HCT116 (cell line): ENCODE measurements at regions not wholly inside any gene's neighbourhood (a gene's known extent, or its start where the extent isn't known, plus 50 kb on each side); places are given as distances from the start of the nearest gene placed in this dataset.

Experiments used
- ATAC-seq: fragments of 200-7000 bp; cut with Tn5 transposase; 2 replicates; pipeline ENCODE4 v1.9.1; 2020; ENCODE audit warnings: mild to moderate bottlenecking, moderate library complexity
- BruUV-seq: library from RNA; stranded (reverse); fragments of 400-500 nt; replicated peaks from 2 replicates; lab custom pipeline; 2021; lab: Mats Ljungman, UMichigan
- CTCF ChIA-PET: fragments of 300-600 bp; sonication (Branson Sonifier 250); formaldehyde crosslinking; loops from one replicate; lab custom pipeline; 2021; ENCODE audit warnings: antibody characterized with exemption; lab: Charles Lee
- POLR2A ChIA-PET: fragments of 300-600, 350-600 bp; sonication (Branson Sonifier 250); formaldehyde crosslinking; loops from one replicate; lab custom pipeline; 2021; ENCODE audit warnings: antibody characterized with exemption; lab: Charles Lee
- RAD21 ChIA-PET, 2 experiments: fragments of 300-600 bp; sonication (Branson Sonifier 250); formaldehyde crosslinking; loops; one replicate each; lab custom pipeline; 2023; ENCODE audit warnings: low total read pairs in 2 of 2; ENCODE audit not compliant: uncharacterized antibody in 2 of 2, unreplicated experiment in 2 of 2, low non-redundant PET in 1 of 2; lab: Charles Lee
- DNase-seq: peaks from one replicate; pipeline ENCODE4 v3.0.0-alpha.2; 2010; ENCODE audit warnings: low read depth, low spot score
- H2AFZ ChIP-seq: fragments of 200-600 bp; shearing (Covaris generic), sonication (generic); 2 replicates; pipeline ENCODE4 v1.6.1; 2017; ENCODE audit warnings: low read depth, mixed run types, mixed read lengths, antibody characterized with exemption, low read length; ENCODE audit not compliant: poor library complexity, severe bottlenecking
- H3K27ac ChIP-seq: 2 replicates; pipeline ENCODE4 v1.5.1; 2012; ENCODE audit warnings: low read depth, low read length
- H3K27me3 ChIP-seq: fragments of 200-600 bp; sonication (generic); 2 replicates; pipeline ENCODE4 v1.6.1; 2016; ENCODE audit warnings: mixed run types, low read length, mixed read lengths; ENCODE audit not compliant: insufficient read depth
- H3K36me3 ChIP-seq, 2 experiments: fragments of 200-500 bp in 1 of 2; fragments of 200-600 bp in 1 of 2; sonication (Bioruptor generic) in 1 of 2; sonication (generic) in 1 of 2; 2 replicates each; pipeline versions ENCODE4 v1.5.1 to v1.6.1; 2014 to 2016; ENCODE audit warnings: low read length in 2 of 2, inconsistent platforms in 1 of 2, mixed read lengths in 1 of 2, mixed run types in 1 of 2; ENCODE audit not compliant: insufficient read depth in 2 of 2, control insufficient read depth in 1 of 2
- H3K4me1 ChIP-seq, 2 experiments: fragments of 200-600 bp in 1 of 2; sonication (generic) in 1 of 2; 2 replicates each; pipeline versions ENCODE4 v1.5.1 to v1.6.1; 2012 to 2017; ENCODE audit warnings: low read length in 2 of 2, inconsistent platforms in 1 of 2, mild to moderate bottlenecking in 1 of 2, mixed read lengths in 1 of 2, mixed run types in 1 of 2, moderate library complexity in 1 of 2; ENCODE audit not compliant: insufficient read depth in 2 of 2, control insufficient read depth in 1 of 2
- H3K4me2 ChIP-seq: fragments of 200-600 bp; sonication (generic); 2 replicates; pipeline ENCODE4 v1.6.1; 2017; ENCODE audit warnings: mixed run types, low read length, mixed read lengths
- H3K4me3 ChIP-seq, 2 experiments: fragments of 200-600 bp in 1 of 2; sonication (generic) in 1 of 2; replicated peaks in 1 of 2; 2 replicates each; pipeline ENCODE4 v1.5.1; 2011 to 2016; ENCODE audit warnings: low read length in 2 of 2, control low read depth in 1 of 2, low read depth in 1 of 2, mild to moderate bottlenecking in 1 of 2, mixed read lengths in 1 of 2, mixed run types in 1 of 2
- H3K79me2 ChIP-seq: fragments of 200-600 bp; sonication (generic); 2 replicates; pipeline ENCODE4 v1.6.1; 2017; ENCODE audit warnings: mild to moderate bottlenecking, mixed run types, low read length, moderate library complexity, mixed read lengths; ENCODE audit not compliant: insufficient read depth
- H3K9ac ChIP-seq: fragments of 200-600 bp; sonication (generic); 2 replicates; pipeline ENCODE4 v1.6.1; 2016; ENCODE audit warnings: low read length, mixed read lengths
- H3K9me2 ChIP-seq: fragments of 200-600 bp; sonication (generic), shearing (Covaris generic); 2 replicates; pipeline ENCODE4 v1.6.1; 2017; ENCODE audit warnings: mixed run types, mild to moderate bottlenecking, moderate library complexity; ENCODE audit not compliant: insufficient read depth
- H3K9me3 ChIP-seq, 2 experiments: fragments of 200-500 bp in 1 of 2; fragments of 200-600 bp in 1 of 2; sonication (Bioruptor generic) in 1 of 2; sonication (generic) in 1 of 2; 2 replicates each; pipeline ENCODE4 v1.6.1; 2014 to 2017; ENCODE audit warnings: low read length in 2 of 2, mixed read lengths in 2 of 2, inconsistent platforms in 1 of 2, low read depth in 1 of 2, mild to moderate bottlenecking in 1 of 2, mixed run types in 1 of 2, moderate library complexity in 1 of 2; ENCODE audit not compliant: control insufficient read depth in 1 of 2, insufficient read depth in 1 of 2
- H4K20me1 ChIP-seq: fragments of 200-600 bp; sonication (generic), shearing (Covaris generic); 2 replicates; pipeline ENCODE4 v1.6.1; 2017; ENCODE audit warnings: mixed run types, mild to moderate bottlenecking, moderate library complexity; ENCODE audit not compliant: insufficient read depth
- ATF3 ChIP-seq: IDR thresholded peaks from 2 replicates; pipeline ENCODE4 v1.6.1; 2012
- CBX3 ChIP-seq: IDR thresholded peaks from 2 replicates; pipeline ENCODE4 v1.6.1; 2012; ENCODE audit warnings: low read depth
- CEBPB ChIP-seq: IDR thresholded peaks from 2 replicates; pipeline ENCODE4 v1.6.1; 2012; ENCODE audit warnings: low read depth
- CTCF ChIP-seq, 3 experiments: fragments of 200-600 bp in 1 of 3; sonication (generic) in 1 of 3; IDR thresholded peaks in 2 of 3; conservative IDR thresholded peaks in 1 of 3; 2 replicates each; pipeline ENCODE4 v1.5.1; 2012 to 2017; ENCODE audit warnings: low read depth in 2 of 3, low read length in 2 of 3, antibody characterized with exemption in 1 of 3, borderline replicate concordance in 1 of 3, control low read depth in 1 of 3, mild to moderate bottlenecking in 1 of 3, mixed read lengths in 1 of 3, mixed run types in 1 of 3, moderate library complexity in 1 of 3; ENCODE audit not compliant: insufficient read depth in 1 of 3
- EGR1 ChIP-seq: IDR thresholded peaks from 2 replicates; pipeline ENCODE4 v1.6.1; 2012; ENCODE audit warnings: low read depth
- ELF1 ChIP-seq: IDR thresholded peaks from 2 replicates; pipeline ENCODE4 v1.6.1; 2012; ENCODE audit warnings: low read depth, borderline replicate concordance
- EZH2 ChIP-seq: fragments of 200-600 bp; sonication (generic); IDR thresholded peaks from 2 replicates; pipeline ENCODE4 v1.6.1; 2017; ENCODE audit warnings: antibody characterized with exemption, mixed run types
- EZH2phosphoT487 ChIP-seq: fragments of 200-600 bp; IDR thresholded peaks from 2 replicates; pipeline ENCODE4 v1.6.1; 2018; ENCODE audit warnings: antibody characterized with exemption, borderline replicate concordance
- FOSL1 ChIP-seq: IDR thresholded peaks from 2 replicates; pipeline ENCODE4 v1.6.1; 2012; ENCODE audit warnings: low read depth
- JUND ChIP-seq: IDR thresholded peaks from 2 replicates; pipeline ENCODE4 v1.6.1; 2012
- MAX ChIP-seq: IDR thresholded peaks from 2 replicates; pipeline ENCODE4 v1.6.1; 2012
- POLR2A ChIP-seq: IDR thresholded peaks from 2 replicates; pipeline ENCODE4 v1.7.0; 2011; ENCODE audit warnings: borderline replicate concordance; ENCODE audit not compliant: insufficient read depth, insufficient read length; ENCODE audit errors: extremely low read depth
- POLR2AphosphoS5 ChIP-seq: IDR thresholded peaks from 2 replicates; pipeline ENCODE4 v1.6.1; 2011; ENCODE audit warnings: mild to moderate bottlenecking, low read depth, low read length, moderate library complexity
- RAD21 ChIP-seq: IDR thresholded peaks from 2 replicates; pipeline ENCODE4 v1.6.1; 2012; ENCODE audit warnings: low read depth, mild to moderate bottlenecking
- SIN3A ChIP-seq: IDR thresholded peaks from 2 replicates; pipeline ENCODE4 v1.6.1; 2012; ENCODE audit warnings: low read depth
- SP1 ChIP-seq: IDR thresholded peaks from 2 replicates; pipeline ENCODE4 v1.6.1; 2012; ENCODE audit warnings: low read depth
- SRF ChIP-seq: IDR thresholded peaks from 2 replicates; pipeline ENCODE4 v1.6.1; 2012; ENCODE audit warnings: low read depth
- YY1 ChIP-seq: IDR thresholded peaks from 2 replicates; pipeline ENCODE4 v1.6.1; 2011; ENCODE audit warnings: low read length, low read depth, moderate library complexity, mild to moderate bottlenecking; ENCODE audit not compliant: insufficient replicate concordance; ENCODE audit errors: extremely low read depth
- ZNF274 ChIP-seq: fragments of 200-500 bp; sonication (Bioruptor generic); IDR thresholded peaks from 2 replicates; pipeline ENCODE4 v1.6.1; 2014; ENCODE audit warnings: mild to moderate bottlenecking, low read depth, low read length, inconsistent platforms
- intact Hi-C: fragments of 100-400 bp; cut with micrococcal nuclease; formaldehyde crosslinking; loops from 2 replicates; pipeline ENCODE4 v1.10.0; 2022
- TF ChIP-seq, protein P1 (sequence below): IDR thresholded peaks from 2 replicates; pipeline ENCODE4 v1.6.1; 2011; ENCODE audit warnings: mild to moderate bottlenecking, low read length, moderate library complexity; ENCODE audit not compliant: insufficient replicate concordance; ENCODE audit errors: extremely low read depth

- no peaks in the 10 kb centered on the region for H3K36me3 ChIP-seq
- H3K27ac ChIP-seq, result no peak overlapping the region
- H3K4me1 ChIP-seq, result no peaks in the 10 kb centered on the region
- no peak overlapping the region for H2AFZ ChIP-seq
- H3K4me3 ChIP-seq, result no peak overlapping the region
- no peaks in the 10 kb centered on the region for H3K9me2 ChIP-seq
- no peaks in the 10 kb centered on the region for H4K20me1 ChIP-seq
- BruUV-seq, result no TSS peak
- no peak overlapping the region for H3K9ac ChIP-seq
- no peaks in the 10 kb centered on the region for H3K27me3 ChIP-seq
- ATAC-seq, result no peak
- CTCF ChIA-PET, result no interaction called here
- POLR2A ChIA-PET, result no interaction called here
- TF ChIP-seq FOSL1, result no peak
- TF ChIP-seq POLR2A, result no peak
- no peak for TF ChIP-seq POLR2AphosphoS5
- TF ChIP-seq, protein P1, sequence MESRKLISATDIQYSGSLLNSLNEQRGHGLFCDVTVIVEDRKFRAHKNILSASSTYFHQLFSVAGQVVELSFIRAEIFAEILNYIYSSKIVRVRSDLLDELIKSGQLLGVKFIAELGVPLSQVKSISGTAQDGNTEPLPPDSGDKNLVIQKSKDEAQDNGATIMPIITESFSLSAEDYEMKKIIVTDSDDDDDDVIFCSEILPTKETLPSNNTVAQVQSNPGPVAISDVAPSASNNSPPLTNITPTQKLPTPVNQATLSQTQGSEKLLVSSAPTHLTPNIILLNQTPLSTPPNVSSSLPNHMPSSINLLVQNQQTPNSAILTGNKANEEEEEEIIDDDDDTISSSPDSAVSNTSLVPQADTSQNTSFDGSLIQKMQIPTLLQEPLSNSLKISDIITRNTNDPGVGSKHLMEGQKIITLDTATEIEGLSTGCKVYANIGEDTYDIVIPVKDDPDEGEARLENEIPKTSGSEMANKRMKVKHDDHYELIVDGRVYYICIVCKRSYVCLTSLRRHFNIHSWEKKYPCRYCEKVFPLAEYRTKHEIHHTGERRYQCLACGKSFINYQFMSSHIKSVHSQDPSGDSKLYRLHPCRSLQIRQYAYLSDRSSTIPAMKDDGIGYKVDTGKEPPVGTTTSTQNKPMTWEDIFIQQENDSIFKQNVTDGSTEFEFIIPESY, result no peak
- TF ChIP-seq YY1, result no peak
- no peak for TF ChIP-seq CBX3
- no peak for TF ChIP-seq SRF
- TF ChIP-seq SP1, result no peak
- no peak for TF ChIP-seq CTCF (IDR thresholded peaks at IDR 0.05 in 2 of 3, conservative IDR thresholded peaks at IDR 0.05 in 1 of 3; ENCODE audit: borderline replicate concordance in 1 of 3, insufficient read depth in 1 of 3, low read depth in 2 of 3, low read length in 2 of 3)
- no peak for TF ChIP-seq CEBPB
- no peak for TF ChIP-seq ELF1
- no peak for TF ChIP-seq ATF3
- no peak for TF ChIP-seq EGR1
- no peak for TF ChIP-seq EZH2phosphoT487
- no peak for TF ChIP-seq JUND
- TF ChIP-seq EZH2, result no peak
- TF ChIP-seq ZNF274, result no peak
- no peak for TF ChIP-seq MAX
- no peak for TF ChIP-seq SIN3A
- no peak for TF ChIP-seq RAD21
- no peaks in the 10 kb centered on the region; a peak in 1 of 4 replicates for H3K9me3 ChIP-seq
- no peak for DNase-seq
- H3K79me2 ChIP-seq, result no peaks in the 10 kb centered on the region
- intact Hi-C loops, result no loop called here
- no peak overlapping the region for H3K4me2 ChIP-seq
- RAD21 ChIA-PET, result no interaction called here
Observed at GRCh38 chr18:75588412-75588811, 160.9 kb upstream of the SMIM21 start.
